Mucosa of gallbladder (tissue), 1 donor: ENCODE measurements at regions not wholly inside any gene's neighbourhood (a gene's known extent, or its start where the extent isn't known, plus 50 kb on each side); places are given as distances from the start of the nearest gene placed in this dataset.
"Not testable (repeated sequence)": the region's sequence is repeated elsewhere in the genome, so short reads cannot be mapped to it uniquely, and the experiment has no call there.

ENCODE experiments used
- DNase-seq: peaks from one replicate; pipeline ENCODE4 v3.0.0-alpha.2; 2020; ENCODE audit warnings: low spot score
- donor health status: DM: no; HTN: no; CAD: no.

- DNase-seq = no peak
Observed at GRCh38 chr2:160550048-160550447, 56.4 kb upstream of the RBMS1 start.

DNA sequence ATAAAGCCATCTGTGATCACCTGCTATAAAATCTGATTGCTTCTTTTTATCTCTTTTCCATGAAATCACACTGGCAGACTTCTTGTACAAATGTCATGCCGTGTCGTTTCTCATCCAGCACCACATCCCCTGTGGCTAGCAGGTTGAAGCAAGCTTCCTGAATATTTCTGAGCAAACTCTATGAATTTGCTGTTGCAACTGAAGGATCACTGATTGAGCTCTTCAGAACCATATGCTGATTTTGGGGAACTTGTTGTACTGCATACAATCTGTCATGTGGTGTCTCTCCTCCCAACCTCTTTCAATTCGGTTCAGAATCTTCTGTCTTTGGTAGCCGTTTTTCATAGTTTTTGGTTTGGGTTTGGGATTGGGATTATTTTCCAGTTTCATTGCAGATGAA is 57.7 kb upstream of the RBMS1 start:
- DNase-seq = no peak

DNA sequence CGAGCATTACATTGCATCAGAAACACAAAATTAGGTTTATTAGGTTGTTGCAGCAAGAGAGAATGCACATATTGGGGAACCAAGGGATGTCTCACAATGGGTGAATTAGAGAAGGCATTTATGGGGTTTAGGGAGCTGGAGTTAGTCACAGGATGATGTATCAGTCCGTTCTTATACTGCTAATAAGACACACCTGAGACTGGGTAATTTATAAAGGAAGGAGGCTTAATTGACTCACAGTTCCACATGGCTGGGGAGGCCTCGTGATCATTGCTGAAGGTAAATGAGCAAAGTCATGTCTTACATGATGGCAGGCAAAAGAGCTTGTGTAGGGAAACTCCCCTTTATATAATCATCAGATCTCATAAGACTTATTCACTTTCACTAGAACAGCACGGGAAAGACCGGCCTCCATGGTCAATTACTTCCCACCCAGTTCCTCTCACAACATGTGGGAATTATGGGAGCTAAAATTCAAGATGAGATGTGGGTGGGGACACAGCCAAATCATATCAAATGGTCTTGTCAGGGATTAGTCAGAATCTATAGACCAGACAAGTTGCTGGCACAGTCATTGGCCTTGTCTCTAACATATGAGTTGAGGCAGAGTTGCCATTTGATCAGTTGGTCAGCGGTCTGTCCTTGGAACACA is 61.9 kb upstream of the RBMS1 start:
- no peak for DNase-seq

DNA sequence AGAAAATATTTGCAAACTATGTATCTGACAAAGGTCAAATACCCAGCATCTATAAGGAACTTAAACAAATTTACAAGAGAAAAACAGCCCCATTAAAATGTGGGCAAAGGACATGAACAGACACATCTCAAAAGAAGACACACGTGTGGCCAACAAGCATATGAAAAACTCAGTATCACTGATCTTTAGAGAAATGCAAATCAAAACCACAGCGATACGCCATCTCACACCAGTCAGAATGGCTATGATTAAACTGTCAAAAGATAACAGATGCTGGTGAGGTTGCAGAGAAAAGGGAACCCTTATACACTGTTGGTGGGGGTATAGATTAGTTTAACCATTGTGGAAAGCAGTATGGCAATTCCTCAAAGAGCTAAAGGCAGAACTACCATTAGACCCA is 64.3 kb upstream of the RBMS1 start:
- DNase-seq = no peak

- DNase-seq = no peak
Observed at GRCh38 chr2:160558531-160558930, 64.9 kb upstream of the RBMS1 start.

DNA sequence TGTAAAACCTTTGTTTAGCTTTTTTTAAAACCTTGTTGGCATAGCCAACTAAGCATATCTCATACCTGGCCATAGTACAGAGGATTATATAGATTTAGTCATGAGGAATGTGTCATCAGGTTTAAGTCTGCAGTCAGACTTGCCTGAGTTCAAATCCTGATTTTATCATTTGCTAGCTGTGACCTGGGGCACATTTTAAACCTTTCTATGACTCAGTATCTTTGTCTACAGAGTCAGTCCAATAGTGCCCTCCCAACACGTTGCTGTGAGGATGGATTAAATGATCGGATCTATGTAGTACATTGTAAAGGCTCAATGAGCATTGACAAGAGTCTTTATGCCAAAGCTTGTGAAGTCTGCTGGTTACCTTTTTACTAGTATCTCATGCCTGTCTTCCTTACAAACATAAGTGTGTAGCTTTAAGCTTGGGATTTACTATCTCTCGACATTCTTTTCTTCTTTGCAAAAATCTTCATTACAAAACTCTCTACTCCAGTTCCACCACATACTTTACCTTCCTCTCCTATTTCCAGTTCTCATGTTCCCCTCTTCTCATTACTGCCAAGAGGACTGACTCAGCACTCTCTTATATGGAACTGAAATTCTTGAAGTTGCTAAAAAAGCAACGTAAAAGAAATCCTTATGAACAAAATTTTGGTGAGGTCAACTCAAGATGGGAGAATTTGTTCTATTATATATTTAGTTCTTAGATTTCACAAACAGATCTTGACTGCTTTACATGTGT is 68.1 kb upstream of the RBMS1 start:
- DNase-seq = no peak

GRCh38 chr2:160562730-160563129 is 69.1 kb upstream of the RBMS1 start:
- no peak for DNase-seq

DNA sequence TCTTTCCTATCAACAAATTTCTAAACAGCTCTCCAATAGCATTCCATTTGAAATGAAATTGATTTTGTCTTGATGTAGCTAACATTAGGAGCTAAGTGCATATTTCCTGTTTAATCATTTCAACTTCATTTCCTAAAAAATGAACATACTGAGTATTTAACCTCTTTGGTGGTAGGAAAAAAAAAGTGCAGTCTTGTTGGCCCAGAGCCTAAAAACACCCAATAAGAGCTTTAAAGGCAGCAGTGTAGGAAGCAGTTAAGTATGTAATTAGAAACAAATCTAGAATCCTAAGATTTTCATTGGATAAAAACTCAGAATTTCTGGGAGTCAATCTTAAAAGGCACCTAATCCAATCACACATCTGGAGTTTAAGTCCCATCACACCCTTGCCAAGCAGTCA is 71.0 kb upstream of the RBMS1 start:
- no peak for DNase-seq

DNA sequence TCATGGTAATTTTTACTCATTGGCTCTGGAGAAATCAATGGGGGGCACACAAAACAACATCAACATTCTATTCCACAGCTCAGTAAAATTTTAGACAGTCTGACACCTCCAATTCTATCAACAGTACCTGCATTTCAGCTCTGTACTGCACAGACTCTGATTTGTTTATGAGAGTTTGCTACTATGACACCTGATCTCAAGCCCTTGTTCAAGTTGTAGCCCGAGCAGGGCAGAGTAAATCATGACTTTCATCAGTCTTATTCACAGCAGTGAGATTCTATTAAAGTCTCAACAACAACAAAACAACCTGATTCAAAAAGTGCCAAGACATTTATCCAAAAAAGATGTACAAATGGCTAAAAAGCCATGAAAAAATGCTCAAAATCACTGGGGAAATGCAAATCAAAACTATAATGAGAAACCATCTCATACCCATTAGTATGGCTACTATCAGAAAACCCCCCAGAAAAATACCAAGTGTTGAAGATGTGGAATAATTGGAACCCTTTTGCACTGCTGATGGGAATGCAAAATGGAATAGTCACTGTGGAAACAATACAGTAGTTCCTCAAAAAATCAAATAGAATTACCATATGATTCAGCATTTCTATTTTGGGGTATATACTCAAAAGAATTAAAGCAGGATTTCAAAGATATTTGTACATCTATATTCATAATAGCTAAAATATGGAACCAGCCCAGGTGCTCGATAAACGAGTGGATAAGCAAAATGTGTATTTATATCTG is 71.7 kb upstream of the RBMS1 start:
- DNase-seq = no peak

DNA sequence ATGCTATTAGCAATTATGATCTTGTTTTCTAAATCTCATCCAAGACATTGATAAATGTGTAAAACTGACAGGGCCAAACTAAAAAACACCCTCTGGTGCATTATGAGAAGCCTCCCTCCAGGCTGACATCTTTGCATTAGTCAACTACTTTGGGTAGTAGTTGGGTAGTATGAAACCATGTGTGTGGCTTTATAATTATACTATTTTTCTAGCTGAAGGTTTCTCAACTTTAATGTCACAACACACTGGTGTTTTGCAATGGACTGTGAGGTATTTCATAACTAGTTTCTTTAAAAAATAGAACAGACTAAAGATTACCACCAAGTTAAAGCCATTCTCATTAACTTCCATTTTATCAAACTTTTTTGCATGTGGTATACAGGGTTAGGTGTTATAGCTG is 73.1 kb upstream of the RBMS1 start:
- no peak for DNase-seq

DNA sequence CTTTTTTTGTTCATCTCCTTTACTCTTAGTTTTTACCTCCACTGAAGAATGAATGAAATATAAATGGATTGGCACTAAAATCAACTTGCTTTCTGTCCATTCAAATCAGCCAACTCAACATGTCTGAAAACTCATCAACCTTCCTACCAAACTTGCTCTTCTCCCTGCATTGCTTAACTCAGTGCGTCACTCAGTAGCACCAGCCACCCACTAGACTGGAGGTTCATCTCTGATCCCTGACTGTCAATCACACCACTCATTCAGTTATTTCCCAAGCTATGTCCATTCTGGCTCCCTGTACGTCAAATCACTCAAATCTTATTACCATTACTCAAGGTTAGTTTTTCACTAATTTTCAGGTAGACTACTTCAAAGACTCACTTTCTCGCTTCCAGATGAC is 75.2 kb upstream of the RBMS1 start:
- DNase-seq = no peak

GRCh38 chr2:160570376-160570775 is 76.8 kb upstream of the RBMS1 start:
- DNase-seq = no peak

DNA sequence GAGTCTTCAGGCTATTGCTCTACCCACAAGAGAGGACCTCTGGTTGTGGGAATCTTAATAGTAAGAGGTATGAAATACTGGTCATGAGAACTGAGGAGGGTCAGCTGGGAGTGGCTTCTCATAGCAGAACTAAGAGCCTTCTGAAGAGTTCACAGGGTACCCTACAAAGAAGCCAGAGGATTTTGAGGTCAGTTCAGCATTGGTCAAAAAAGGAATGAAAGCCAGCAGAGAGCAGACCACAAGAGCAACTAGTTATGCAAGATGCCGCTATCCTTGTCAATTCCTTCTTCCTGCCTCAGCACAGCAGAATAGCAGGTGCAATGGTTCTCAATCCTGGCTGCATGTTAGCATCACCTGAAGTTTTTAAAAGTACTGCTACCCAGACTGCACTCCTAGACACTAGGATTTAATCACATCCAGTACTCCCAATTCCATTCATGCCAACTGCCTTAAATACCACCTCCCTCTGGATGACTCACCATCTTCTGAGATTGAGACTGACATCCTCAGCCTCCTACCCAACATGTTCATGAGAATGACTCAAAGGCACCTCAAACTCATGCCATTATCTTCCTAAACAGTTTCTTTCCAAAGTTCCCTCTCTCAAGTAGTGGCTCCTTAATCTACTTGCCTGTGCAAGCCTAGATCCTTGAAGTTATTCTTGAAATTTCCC is 81.0 kb upstream of the RBMS1 start:
- no peak for DNase-seq

GRCh38 chr2:160575368-160575767 is 81.8 kb upstream of the RBMS1 start:
- DNase-seq = no peak

GRCh38 chr2:160576054-160576499 is 82.5 kb upstream of the RBMS1 start:
- DNase-seq = no peak

- not testable (repeated sequence) for DNase-seq
Observed at GRCh38 chr2:160577081-160577480, 83.5 kb upstream of the RBMS1 start.

DNA sequence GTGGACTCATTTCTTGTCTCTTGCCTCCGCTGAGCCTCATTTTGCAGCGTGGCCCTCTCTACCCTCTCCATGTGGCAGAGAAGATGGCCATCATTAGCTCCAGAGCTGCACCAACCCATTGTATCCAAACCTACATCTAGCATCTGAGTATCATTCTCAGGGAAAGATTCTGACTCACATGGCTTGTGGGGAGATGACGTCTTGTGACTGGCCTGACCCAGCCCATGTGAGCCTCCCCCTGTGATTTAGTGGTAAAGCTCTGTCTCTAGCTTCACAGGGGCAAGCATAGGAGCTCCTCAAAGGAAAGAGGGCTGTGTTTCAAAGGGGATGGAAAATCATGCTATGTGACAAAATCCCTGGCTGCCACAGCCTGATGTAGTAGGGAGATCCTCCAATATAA is 87.4 kb upstream of the RBMS1 start:
- no peak for DNase-seq

GRCh38 chr2:160581448-160581847 is 87.8 kb upstream of the RBMS1 start:
- DNase-seq = no peak

DNA sequence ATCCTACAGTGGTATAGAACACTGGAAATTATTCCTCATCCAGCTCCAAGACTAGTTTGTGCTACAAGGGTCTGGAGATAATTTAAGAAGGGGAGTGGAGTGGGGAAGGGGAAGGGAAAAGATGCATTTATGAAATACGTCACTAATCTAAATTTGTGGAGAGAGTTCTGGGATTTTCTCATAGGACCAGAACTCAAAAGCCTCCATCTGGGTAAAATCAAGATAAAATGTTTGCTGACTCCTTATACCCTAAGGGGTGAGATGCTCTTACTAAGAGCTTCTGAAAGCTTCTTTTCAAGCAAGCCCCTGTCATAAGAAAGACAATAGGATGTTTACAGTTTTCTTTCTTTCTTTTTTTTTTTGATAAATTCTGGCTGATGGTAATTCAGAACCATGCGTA is 88.5 kb upstream of the RBMS1 start:
- no peak for DNase-seq

- DNase-seq = no peak
Observed at GRCh38 chr2:160582490-160583145, 89.0 kb upstream of the RBMS1 start.

- no peak for DNase-seq
Observed at GRCh38 chr2:160583146-160583535, 89.5 kb upstream of the RBMS1 start.
